ENCODE measurements at regions not wholly inside any gene's neighbourhood (a gene's known extent, or its start where the extent isn't known, plus 50 kb on each side); places are given as distances from the start of the nearest gene placed in this dataset.

DNA sequence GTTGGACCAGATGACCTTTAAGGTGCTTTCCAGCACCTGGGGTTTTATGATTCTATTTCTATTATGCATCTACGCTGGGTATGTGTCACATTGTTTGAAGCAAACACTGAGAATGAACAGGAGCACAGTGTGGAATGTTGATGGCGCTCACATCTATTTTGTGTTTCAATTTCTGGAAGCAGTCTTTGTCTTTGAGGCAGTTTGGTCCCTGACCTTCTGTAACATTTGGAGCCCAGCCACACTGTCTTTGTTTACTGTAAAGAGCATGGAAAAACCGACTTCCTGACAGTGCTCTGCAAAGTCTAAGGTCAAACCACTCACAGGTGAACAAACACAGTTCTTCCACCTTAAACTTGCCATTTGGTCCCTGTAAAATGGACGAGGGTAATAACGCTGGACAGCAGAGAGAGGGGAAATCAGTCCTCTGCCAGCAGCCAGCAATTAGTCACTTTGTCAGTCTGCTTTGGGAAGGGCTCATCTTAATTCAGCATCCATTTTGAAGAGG lies 155.5 kb downstream of the PRL start:
- Histone ChIP-seq H2AK5ac (ENCODE audit: insufficient read length, low read length) (no peak overlapping the region), H4K20me1 (ENCODE audit: control insufficient read depth, insufficient read depth, insufficient read length) (no peaks in the 10 kb centered on the region), H3K9me3 (ENCODE audit: control insufficient read depth, low read depth, low read length) (no peaks in the 10 kb centered on the region), H3K27me3 (ENCODE audit: insufficient read depth, low read length) (no peaks in the 10 kb centered on the region), H4K8ac (replicated peaks; ENCODE audit: insufficient read length, low read depth, low read length) (no peak overlapping the region), H3K14ac (ENCODE audit: insufficient read depth, low read length) (no peak overlapping the region), H3K18ac (ENCODE audit: insufficient read length, low read depth, low read length) (no peak overlapping the region), H4K91ac (ENCODE audit: insufficient read length, low read depth, low read length) (no peak overlapping the region), H2AFZ (ENCODE audit: low read length) (no peak overlapping the region), H2BK20ac (ENCODE audit: low read depth, low read length, poor library complexity, severe bottlenecking) (no peak overlapping the region), H3K4me2 (ENCODE audit: insufficient read depth, insufficient read length, low read length) (no peak overlapping the region), H3K4ac (ENCODE audit: low read depth, low read length) (no peak overlapping the region), H2BK120ac (ENCODE audit: low read depth, low read length, poor library complexity, severe bottlenecking) (no peak overlapping the region), H2BK12ac (ENCODE audit: insufficient read length, low read depth, low read length) (no peak overlapping the region), H4K5ac (ENCODE audit: insufficient read length, low read depth, low read length) (no peak overlapping the region), H3K4me1 (ENCODE audit: insufficient read depth, low read length) (peaks cover 10% of the 10 kb centered on the region; the same call in 1 of the 2 replicates), H3K27ac (ENCODE audit: insufficient read length, low read depth, low read length) (no peak overlapping the region), H3K79me2 (ENCODE audit: insufficient read depth, low read length) (no peaks in the 10 kb centered on the region), H3K23me2 (ENCODE audit: insufficient read length, low read depth, low read length, poor library complexity, severe bottlenecking) (no peaks in the 10 kb centered on the region), H3K9ac (ENCODE audit: extremely low read depth, insufficient read length, low read length) (no peak overlapping the region), H2BK15ac (ENCODE audit: low read depth, low read length) (no peak overlapping the region), H2BK5ac (ENCODE audit: insufficient read length, low read length) (no peak overlapping the region), H3T11ph (ENCODE audit: low read length) (no peak overlapping the region), H3K79me1 (ENCODE audit: insufficient read depth, low read depth, low read length, poor library complexity, severe bottlenecking) (no peaks in the 10 kb centered on the region), H3K56ac (ENCODE audit: insufficient read length, low read depth, low read length) (no peak overlapping the region), H3K23ac (ENCODE audit: insufficient read length, low read depth, low read length) (no peak overlapping the region)
- WGBS (ENCODE audit: extremely low coverage, insufficient read length, low lambda C conversion rate) = no CpG with 5 or more reads among the region's 5 CpGs
- H3K27ac Mint-ChIP-seq = peak overlapping the region; percentile 19 to 86 (median 73); a peak in 4 of 7 replicates
- peaks cover 0 to 2% (median 0%) of the 10 kb centered on the region in 3 experiments; a peak in 2 of 7 replicates for H3K36me3 Mint-ChIP-seq (ENCODE audit: insufficient read depth in 1 of 3, low read depth in 3 of 3)
- no peak for DNase-seq
- H3K4me1 Mint-ChIP-seq = peaks cover 23 to 25% of the 10 kb centered on the region in 2 experiments
- TF ChIP-seq CTCF (conservative IDR thresholded peaks at IDR 0.05) = no peak
- H3K4me3 Mint-ChIP-seq = no peak overlapping the region
- no peaks in the 10 kb centered on the region for H3K27me3 Mint-ChIP-seq (ENCODE audit: low read depth)
- no peaks in the 10 kb centered on the region for H3K9me3 Mint-ChIP-seq
